Globus pallidus (tissue), 1 donor: ENCODE measurements at regions not wholly inside any gene's neighbourhood (a gene's known extent, or its start where the extent isn't known, plus 50 kb on each side); places are given as distances from the start of the nearest gene placed in this dataset.

Experiments
- DNase-seq: peaks from one replicate; pipeline ENCODE4 v3.0.0-alpha.2; 2015; ENCODE audit warnings: low spot score

DNA sequence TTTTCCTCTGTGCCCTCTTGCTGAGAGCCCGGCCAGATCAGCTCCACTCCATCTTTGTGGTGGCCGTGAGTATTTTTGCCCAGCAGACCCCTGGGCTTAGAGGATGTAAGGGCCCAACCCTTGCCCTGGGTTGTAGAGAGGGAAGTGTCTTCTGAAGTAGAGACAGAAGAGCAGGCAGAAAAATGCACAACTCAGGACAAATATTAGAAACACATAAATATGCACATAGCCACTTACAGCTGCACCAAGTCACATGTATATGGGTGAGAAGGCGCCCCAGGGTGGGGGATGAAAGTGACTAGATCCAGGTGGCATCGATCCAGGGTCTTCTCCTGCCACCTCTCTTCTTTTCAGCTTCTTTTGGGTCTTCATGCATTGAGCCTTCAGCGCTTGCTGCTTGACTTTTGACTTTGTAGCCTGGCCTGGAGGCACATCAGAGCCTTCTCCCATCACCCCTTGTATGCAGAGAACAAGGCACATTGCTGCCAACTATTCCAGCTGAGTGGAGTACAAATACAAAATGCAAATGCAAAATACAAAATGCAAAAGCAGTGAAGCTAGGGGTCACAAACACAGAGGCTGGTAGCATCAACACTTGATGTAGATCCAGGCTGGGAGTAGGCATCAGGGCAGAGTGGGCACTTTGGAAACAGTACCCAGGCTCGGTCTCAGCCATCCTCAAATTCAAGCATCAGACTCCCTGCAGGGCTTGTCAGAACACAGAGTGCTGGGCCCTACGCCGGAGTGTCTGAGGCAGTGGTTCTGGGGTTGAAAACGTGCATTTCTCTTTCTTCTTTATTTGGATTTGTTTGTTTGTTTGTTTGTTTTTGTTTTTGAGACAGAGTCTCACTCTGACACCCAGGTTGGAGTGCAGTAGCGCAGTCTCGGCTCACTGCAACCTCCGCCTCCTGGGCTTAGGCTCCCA lies 133.0 kb downstream of the ASB7 start:
- DNase-seq: no peak

DNA sequence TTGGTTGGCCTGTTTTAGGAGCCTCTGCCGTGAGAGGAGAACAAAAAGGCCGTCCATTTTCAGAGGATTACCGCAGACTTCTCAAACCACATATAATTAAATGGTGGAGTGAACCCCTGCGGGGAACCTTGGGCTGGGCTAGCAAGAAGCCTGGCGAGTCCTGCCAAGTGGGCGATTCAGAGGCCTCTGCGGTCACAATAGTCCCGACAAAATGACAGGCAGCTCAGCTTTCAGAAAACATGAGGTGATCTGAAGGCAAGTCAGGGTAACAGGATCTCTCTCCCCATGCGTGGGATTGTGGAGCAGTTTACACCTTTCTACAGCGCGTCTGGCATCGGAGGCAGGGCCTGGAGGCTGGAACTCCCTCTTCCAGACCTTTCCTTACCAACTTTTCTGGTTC lies 134.8 kb downstream of the ASB7 start:
- DNase-seq: no peak

DNA sequence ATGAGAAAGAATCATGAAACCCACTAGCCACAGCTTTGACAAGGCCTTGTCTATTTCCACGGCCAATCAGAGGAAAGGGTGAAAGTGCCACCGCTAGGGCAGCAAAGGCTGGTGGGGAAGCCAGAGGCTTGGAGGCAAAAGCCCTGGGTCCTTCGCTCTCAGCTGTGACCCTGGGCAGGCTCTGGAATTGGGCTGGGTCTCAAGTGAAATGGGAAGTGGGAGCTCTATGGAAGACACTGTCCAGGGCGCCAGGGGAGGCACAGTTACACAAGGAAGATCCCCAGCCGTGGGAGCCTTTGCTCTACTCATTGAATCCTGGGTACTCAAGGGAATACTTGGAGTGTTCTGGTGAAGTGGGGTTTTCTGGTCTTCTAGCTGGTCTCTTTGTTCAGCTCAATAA lies 136.2 kb downstream of the ASB7 start:
- DNase-seq: no peak

DNA sequence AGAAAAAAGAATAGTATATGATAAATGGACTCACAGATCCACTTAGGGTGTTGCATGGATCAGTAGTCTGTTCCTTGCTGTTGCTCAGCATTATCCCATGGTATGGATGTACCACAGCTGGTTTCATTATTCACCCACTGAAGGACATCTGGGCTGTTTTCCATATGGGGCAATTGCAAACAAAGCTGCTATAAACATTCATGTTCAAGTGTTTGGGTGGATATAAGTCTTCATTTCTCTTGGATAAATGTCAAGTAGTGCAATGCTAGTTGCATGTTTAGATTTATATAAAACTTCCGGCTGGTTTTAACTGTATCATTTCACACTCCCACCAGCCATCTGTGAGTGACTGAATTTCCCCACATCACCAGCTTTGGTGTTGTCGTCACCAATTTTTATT lies 137.7 kb downstream of the ASB7 start:
- DNase-seq: no peak

DNA sequence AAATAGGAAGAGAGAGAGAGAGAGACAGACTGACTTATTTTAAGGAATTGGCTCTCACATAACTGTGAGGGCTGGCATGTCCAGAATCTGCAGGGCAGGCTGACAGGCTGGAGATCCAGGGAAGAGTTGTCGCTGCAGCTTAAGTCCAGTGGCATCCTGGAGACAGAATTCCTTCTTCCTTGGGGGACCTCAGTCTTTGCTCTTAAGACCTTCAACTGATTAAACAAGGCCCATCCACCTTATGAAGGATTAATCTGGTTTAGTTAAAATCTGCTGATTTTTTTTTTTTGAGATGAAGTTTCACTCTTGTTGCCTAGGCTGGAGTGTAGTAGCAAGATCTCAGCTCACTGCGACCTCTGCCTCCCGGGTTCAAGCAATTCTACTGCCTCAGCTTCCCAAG lies 128.0 kb upstream of the ALDH1A3 start:
- DNase-seq: no peak

DNA sequence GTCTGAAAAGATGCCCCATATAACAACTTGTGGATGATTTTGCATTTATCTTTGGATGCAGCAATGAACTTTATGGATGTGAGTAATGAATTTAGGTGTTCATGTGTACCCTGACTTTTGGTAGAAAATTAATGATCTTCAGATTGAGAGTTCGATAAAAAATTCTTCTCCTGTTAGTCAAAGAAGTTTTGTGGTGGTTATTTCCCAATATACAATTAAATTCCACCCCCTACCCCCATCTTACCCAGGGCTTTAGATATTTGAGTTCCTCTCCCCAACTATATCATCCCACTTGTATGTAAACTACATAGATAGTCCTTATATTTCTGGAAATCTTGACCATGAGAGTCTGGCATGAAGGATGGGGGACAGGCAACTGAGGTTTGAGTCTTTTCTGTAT lies 126.1 kb upstream of the ALDH1A3 start:
- DNase-seq: no peak

DNA sequence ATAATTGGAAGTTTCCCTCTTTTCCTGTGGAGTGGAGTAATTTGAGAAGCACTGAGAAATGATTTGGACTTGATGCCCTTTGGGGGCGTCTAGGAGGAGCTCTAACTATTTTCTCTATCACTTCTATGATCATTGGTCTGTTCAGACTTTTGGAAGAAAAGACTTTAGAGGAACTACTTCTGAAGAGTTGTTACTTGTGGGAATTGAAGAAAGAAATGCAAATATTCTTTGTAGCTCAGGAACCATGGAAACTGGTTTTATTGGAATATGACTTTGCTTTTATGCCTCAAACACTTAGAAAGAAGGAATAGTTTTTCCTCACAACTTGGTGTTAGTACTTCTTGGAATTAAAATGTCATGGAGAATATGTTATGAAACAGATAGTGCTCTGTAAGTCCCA lies 122.0 kb upstream of the ALDH1A3 start:
- no peak for DNase-seq

DNA sequence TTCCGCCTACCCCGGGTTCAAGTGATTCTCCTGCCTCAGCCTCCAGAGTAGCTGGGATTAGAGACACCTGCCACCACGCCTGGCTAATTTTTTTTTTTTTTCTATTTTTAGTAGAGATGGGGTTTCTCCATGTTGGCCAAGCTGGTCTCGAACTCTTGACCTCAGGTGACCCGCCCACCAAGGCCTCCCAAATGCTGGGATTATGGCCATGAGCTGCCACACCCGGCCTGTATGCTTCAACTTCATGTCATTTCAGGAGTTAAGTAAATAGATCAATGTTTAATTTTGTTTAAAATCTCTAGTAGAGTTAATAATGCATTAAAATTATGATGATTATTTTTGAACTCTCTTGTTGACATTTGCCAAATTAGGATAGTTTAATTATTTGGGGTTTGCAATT lies 121.1 kb upstream of the ALDH1A3 start:
- no peak for DNase-seq

DNA sequence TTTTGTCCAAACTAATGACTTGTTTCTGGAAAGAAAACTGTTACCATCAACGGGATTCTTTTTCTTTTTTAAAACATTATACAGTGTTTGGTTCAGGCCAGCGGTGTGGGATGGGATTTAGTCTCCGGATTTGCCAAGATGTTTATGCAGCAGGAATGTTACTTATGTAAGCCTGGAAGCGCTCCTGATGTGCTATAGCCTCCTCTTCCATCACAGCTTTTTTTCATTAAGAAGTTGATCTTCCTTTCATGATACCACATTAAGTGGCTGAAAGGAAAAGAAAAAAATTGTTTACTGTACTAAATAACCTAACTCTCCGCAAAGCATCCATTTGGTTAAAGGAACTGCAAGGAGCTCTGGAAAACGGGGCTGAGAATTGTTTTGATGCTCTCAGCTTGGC lies 120.5 kb upstream of the ALDH1A3 start:
- no peak for DNase-seq

DNA sequence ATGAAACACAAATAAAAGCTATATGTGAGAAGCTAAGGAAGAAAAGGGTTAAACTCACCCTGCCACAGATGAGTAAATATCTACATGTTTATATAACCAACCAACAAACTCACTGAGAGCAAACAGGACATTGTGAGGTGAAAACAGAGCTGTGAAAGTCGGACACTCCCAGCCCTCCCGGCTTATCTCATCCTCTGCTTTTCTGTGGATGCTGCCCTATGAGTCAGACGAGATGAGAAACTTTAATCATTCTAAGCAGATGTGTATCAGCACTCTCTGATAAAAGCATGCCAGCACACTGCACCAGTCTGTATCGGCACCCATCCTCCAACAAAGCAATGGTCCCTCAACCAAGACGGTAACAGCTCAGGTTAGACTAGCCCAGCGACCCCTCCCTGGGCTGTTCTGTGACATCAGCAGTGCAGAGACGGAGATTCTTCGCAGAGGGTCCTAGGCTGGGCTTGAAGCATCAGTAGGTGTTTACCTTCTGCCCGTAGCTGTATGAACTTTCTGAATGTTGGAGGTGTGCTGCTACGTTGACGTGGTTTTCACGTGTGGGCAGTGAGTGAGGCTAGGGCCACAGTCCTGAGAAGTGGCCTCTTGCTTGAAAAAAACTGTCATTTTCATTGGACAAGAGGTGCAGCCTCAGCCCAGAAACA lies 119.8 kb upstream of the ALDH1A3 start:
- no peak for DNase-seq

DNA sequence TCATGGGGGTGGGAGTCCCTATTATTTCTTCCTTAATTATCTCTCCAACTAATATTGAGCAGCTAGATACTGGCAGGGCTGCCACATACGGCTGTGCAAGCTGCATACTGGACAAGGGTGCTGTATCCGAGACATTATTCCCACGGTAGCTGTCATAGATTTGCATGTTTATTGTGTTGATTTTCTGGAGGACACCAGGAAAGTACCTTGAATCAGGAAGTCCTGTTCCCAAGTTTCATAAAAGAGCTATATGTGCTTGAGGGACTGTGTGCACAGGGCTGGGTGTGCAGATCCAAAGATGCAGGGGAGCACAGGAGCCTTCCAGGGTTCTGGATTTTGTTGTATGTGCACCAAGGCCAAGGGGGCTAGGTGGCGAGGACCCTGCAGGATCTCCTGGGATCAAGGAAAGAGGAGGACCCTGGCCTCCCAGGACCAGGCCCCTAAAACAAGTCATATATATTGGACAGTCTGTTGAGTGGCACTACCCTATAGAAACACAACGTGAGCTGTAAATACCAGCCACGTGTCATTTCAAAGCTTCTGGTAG lies 119.2 kb upstream of the ALDH1A3 start:
- no peak for DNase-seq

DNA sequence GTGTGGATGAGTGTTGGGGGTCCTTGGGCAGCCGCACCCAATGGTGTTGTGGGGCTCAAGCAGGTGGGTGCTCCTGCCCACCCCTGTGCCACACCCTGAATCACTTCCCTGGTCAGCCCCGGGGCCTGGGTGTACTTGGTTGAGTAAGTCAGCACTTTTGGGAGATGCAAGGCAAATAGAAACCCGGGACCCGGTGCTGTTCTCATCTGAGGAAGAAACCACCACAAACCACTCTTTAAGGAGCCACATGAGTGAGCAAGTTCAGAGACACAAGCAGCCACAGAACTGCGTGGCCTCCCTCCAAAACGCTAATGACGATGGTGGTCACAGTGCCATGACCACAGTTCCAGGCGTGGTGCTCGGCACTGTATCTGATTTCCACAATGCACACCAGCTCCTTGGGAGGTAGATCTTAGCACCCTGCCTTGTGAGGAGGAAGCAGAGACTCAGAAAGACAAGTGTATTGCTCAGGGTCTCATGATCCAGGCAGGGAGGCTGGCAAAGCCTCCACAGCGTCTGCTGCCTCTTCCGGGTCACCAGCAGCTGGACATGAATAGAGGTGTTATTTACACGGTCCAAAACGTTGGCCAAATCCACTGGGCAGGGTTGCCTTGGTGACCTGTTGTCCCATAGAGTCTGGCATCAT lies 118.2 kb upstream of the ALDH1A3 start:
- DNase-seq: no peak

DNA sequence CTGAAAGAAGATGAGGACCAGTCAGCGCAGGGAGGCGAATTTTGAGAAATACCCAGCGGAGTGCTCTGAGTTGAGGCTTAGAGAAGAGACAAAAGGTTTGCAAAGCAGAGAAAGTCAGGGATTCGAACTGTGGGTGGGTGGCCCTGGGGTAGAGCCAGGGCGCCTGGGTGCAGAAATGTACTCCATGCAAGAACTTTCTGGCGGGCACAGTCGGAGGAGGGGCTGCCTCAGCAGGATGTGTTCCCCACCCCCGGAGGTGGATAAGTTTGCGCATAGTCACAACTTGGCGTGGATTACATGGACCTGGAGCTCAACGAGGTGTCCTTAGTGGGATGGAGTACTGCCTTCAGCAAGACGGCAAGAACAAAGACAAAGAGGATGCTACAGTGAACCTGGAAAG lies 117.3 kb upstream of the ALDH1A3 start:
- no peak for DNase-seq

DNA sequence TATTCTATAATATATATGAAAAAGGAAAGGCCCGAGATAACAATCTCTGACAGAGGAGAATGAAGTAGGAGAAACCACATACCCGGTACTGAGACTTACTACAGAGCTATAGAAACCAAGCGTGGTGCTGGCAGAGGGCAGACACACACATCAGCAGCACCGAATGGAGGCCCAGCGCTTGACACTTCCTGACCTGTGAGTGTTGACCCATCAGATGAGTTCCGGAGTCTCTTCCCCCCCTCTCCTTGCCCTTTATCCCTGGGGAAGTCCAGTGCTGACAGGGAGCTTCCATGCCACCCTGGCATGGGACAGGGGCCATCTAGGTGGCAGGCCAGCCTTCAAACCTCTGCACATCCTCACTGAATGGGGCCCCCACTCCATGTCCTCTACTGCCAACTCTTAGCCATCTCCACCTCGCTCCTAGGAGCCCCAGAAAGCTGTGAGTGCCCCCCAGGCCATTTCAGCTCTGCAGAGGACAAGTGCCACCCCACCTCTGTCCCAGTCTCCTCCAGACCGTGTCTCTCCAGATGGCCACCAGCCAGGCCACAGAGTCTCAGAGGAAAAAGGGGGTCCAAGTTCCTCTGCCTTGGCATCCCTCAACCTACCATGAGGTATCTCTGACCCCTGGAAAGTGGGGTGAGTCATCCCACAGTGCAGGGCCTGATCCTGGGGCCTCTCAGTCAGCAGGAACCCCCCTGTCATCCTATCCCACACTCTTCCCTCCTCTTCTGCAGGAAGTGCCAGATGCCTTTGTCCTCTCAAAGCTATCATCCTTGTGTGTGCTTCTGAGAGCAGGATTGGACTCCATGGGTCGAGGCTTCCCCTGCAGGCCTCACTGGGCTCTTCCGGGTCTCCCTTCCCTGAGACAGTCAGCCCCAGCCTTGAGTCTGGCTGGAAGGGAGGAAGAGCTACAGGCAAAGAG lies 116.5 kb upstream of the ALDH1A3 start:
- no peak for DNase-seq

DNA sequence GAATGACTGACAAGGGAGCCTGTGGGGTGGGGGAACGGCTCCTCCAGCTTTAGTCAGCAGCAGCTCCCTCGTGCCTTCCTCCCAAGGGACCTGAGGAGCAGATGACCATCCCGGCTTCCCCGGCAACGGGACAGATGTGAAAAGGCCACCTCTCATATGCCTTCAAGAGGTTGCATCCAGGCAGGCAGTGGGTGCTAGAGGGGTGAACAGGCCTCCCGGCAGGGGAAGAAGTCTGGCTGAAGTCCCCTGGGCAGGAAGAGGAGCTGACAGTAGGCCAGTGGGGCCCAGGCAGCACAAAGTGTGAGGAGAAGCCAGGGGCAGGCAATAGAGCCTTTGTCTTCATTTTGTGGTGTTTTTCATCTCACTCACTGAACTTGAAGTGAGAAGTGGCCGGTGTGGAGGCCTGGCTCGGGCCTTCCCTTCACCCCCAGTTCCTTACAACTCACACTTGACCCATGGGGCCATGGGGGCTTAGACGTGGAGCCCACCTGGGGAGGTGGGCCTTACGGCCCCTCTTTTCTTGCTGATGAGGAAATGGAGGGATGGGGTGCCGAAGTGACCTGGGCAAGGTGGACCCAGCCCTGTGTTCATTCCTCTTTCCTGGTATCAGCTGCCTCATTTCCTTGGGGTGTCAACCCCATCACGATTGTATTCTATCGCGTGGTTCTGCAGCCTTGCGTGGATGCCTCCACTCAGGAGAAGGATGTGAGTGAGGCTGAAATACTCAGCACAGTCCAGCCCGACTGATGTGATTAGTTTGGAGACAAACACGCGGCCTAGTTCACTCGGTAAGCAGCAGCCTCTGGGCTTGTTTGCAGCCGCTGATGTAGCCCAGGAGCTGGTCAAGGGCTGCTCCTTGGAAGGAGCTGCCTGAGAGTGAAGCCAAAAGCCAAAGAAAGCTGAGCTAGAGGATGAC lies 115.5 kb upstream of the ALDH1A3 start:
- DNase-seq: no peak

DNA sequence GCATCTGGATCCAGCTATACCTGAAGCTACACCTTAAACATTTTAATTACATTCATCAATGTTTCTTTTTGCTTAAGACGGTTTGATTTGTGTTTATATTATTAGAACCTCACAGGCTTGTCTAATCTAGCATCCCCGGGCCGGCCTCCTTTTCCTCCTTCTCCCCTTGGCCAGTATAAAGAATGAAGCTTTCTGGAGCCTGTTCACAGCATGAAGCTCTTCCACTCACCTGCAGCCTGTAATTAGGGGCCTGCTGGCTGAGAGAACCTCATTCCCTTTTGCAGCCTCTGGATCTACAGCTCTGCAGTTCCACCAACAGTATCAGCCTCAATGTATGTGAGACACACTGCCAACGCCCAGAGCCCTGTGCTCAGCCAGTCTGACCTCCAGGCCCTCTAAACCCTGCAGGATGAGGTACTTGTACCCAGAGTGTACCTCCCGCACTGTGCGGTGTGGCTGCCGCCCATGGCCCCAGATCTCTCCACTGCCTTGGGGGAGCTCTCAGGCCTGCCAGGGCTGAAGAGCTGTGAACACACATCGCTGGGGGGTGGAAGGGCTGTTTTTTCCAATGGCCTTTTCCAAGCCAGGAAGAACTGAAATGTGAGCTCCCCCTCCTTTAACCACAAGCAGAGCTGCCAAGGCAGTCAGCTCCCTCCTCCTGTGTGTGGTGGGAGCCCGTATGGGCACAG lies 114.7 kb upstream of the ALDH1A3 start:
- no peak for DNase-seq

DNA sequence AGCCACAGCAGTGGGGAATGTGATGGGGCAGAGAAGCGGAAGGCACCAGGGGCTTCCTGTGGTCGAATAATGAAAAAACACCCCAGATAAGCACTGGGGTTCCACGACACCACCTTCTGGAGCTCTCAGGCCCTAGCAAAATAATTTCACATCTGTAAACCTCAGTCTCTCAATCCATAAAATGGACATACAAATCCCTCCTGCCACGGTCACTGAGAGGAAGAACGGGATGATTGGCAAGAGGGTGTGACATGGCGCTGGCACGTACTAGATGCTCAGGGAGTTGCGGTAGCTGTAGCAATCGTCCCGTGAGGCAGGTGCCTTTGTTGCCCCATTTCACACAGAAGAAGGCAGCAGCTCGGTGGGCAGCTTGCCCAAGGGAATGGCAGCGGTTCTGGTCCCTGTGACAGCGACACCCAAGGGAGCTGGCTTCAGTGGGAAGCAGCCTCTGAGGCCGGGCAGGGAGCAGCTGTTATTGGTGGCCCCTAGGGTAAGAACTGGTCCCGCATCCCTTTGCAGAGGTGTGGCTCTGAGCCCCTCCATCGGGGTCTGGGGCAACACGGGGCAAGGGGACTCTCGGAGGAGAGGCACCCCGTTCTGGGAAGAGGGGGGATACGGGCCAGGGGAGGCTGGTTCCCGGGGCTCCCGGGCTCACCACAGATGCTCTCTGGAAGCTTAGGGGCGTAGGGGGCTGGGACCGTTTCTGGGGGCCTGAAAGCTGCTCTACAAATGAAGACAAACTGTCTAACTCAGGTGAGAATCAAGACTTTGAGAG lies 114.0 kb upstream of the ALDH1A3 start:
- no peak for DNase-seq

DNA sequence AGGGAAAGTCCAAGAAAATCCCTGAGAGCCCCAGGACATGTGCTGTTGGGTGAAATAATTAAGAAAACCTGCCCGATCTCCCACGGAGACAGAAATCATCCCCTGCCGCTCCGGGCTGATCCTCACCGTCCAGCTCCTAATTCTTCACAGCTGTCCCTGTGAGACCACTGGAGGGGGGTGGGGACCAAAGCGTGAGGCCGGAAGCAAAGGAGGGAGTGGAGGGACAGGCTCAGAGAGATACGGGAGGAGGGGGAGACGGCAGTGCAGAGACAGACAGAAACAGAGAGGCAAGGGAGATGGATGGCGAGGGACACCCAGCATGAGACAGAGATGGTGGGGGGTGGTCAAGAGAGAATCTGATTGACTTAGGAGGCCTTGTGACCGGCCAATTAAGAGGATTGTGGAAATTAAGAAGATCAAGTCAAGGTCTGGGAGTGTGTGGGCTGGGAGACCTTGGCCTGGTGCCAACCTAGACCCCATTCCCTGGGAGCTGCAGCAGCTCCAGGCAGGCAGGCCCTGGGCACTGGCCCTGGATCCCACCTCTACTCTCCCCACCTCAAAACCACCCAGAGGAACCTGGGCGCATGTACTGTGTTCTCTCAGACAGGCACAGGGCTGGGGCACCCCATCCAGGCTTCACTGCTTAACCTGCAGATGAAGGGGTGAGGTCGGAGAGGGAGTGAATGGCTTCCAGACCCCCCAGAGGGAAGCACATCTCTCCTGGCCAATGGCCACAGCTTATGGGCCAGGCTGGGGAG lies 113.2 kb upstream of the ALDH1A3 start:
- no peak for DNase-seq
